Breast epithelium (tissue), 4 donors: ENCODE measurements at regions not wholly inside any gene's neighbourhood (a gene's known extent, or its start where the extent isn't known, plus 50 kb on each side); places are given as distances from the start of the nearest gene placed in this dataset.

Experiments
- DNase-seq, 2 donors: peaks; one replicate each; pipeline ENCODE4 v3.0.0-alpha.2; 2019; ENCODE audit warnings: low spot score in 2 of 2
- H3K27ac ChIP-seq, 2 donors: fragments of 200-600 bp; sonication (generic) in 1 of 2; one replicate each; pipeline ENCODE4 v1.5.1; 2016 to 2019; ENCODE audit warnings: mild to moderate bottlenecking in 1 of 2
- H3K27me3 ChIP-seq, 2 donors: fragments of 200-600 bp; sonication (generic) in 1 of 2; one replicate each; pipeline versions ENCODE4 v1.5.1 to v1.6.0; 2017 to 2019; ENCODE audit warnings: control low read depth in 1 of 2, mild to moderate bottlenecking in 1 of 2
- H3K36me3 ChIP-seq: fragments of 200-600 bp; one replicate; pipeline ENCODE4 v1.5.1; 2019
- H3K4me1 ChIP-seq, 2 donors: fragments of 200-600 bp; sonication (generic); one replicate each; pipeline ENCODE4 v1.5.1; 2016 to 2019; ENCODE audit warnings: control low read depth in 1 of 2
- H3K4me3 ChIP-seq, 3 donors: fragments of 200-600 bp; sonication (generic); 1 replicate in 2 of 3; 2 replicates in 1 of 3; pipeline ENCODE4 v1.5.1; 2016 to 2019; ENCODE audit warnings: mild to moderate bottlenecking in 3 of 3, moderate library complexity in 2 of 3
- H3K9me3 ChIP-seq, 2 donors: fragments of 200-600 bp; sonication (generic) in 1 of 2; one replicate each; pipeline ENCODE4 v1.5.1; 2016 to 2019; ENCODE audit warnings: control low read depth in 1 of 2
- POLR2A ChIP-seq: fragments of 450-650 bp; IDR thresholded peaks from one replicate; pipeline ENCODE4 v1.6.1; 2016; ENCODE audit warnings: antibody characterized with exemption, mild to moderate bottlenecking, moderate library complexity
- POLR2AphosphoS5 ChIP-seq, 3 donors: sonication (generic); formaldehyde crosslinking; IDR thresholded peaks; one replicate each; pipeline ENCODE4 v1.6.1; 2017; ENCODE audit warnings: antibody characterized with exemption in 3 of 3
- intact Hi-C: fragments of 100-400 bp; cut with DNase I; formaldehyde crosslinking; loops from one replicate; pipeline ENCODE4 v1.15.1; 2023; ENCODE audit warnings: low total_unique reads
- TF ChIP-seq, protein P1 (sequence below), 3 donors: fragments of 450-650 bp; IDR thresholded peaks; one replicate each; pipeline ENCODE4 v1.5.1; 2016 to 2017; ENCODE audit warnings: antibody characterized with exemption in 3 of 3, mild to moderate bottlenecking in 3 of 3, moderate library complexity in 3 of 3

DNA sequence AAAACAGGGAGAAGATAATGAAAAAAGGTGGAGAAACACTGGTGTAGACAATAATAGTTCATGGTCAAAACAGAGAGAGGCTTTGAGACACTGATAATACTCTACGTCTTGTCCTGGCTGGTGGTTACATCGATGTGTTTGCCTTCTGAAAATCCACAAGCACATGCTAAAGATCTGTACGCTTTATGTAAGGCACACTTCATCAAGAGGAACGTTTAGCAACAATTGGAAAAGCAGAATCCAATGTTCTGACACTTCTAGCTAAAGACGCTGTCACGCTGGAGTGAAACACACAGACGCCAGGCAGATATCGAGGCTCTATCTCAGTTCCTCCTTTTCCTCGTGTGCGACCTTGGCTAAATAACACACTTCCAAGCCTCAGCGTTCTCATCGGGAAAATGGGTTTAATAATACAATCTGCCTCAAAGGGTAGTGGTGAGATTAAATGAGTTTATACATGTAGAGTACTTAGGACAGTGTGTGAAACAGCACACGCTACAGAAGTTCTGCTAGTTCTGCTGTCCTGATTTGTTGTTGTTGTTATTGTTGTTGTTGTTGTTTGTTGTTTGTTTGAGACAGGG lies 386.1 kb downstream of the SETD4 start:
- no peaks in the 10 kb centered on the region for H3K27me3 ChIP-seq
- H3K36me3 ChIP-seq = no peaks in the 10 kb centered on the region
- no peak for TF ChIP-seq POLR2AphosphoS5 (IDR thresholded peaks at IDR 0.05)
- no peak for TF ChIP-seq POLR2A
- TF ChIP-seq, protein P1, sequence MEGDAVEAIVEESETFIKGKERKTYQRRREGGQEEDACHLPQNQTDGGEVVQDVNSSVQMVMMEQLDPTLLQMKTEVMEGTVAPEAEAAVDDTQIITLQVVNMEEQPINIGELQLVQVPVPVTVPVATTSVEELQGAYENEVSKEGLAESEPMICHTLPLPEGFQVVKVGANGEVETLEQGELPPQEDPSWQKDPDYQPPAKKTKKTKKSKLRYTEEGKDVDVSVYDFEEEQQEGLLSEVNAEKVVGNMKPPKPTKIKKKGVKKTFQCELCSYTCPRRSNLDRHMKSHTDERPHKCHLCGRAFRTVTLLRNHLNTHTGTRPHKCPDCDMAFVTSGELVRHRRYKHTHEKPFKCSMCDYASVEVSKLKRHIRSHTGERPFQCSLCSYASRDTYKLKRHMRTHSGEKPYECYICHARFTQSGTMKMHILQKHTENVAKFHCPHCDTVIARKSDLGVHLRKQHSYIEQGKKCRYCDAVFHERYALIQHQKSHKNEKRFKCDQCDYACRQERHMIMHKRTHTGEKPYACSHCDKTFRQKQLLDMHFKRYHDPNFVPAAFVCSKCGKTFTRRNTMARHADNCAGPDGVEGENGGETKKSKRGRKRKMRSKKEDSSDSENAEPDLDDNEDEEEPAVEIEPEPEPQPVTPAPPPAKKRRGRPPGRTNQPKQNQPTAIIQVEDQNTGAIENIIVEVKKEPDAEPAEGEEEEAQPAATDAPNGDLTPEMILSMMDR (IDR thresholded peaks at IDR 0.05) = no peak
- DNase-seq = no peak
- intact Hi-C loops = no loop called here
- no peak overlapping the region for H3K4me3 ChIP-seq
- H3K27ac ChIP-seq = no peak overlapping the region
- no peaks in the 10 kb centered on the region for H3K9me3 ChIP-seq
- peaks cover 0 to 14% of the 10 kb centered on the region in 2 donors for H3K4me1 ChIP-seq

DNA sequence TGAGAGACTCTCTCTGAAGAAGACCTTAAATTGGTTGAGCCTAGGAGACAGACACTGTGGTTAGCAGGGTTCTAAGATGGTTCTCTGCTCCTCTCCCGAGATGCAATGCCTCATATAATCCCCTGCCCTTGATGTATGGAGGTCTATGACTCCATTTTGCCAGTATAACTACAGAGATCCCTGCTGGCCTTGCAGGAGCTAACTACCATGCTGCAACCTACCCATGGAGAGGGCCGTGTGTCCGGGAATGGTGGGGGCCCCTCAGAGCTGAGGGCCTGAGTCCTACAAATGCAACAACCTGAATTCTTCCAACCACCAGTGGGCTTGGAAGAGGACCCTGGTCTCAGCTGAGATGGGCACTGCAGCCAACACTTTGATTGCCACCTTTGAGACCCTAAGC lies 388.0 kb downstream of the SETD4 start:
- Histone ChIP-seq H3K36me3 (no peaks in the 10 kb centered on the region), H3K4me1 (peaks cover 0 to 7% of the 10 kb centered on the region in 2 donors), H3K9me3 (no peaks in the 10 kb centered on the region), H3K4me3 (no peak overlapping the region), H3K27me3 (no peaks in the 10 kb centered on the region), H3K27ac (no peak overlapping the region)
- DNase-seq = no peak
- TF ChIP-seq, protein P1 (IDR thresholded peaks at IDR 0.05) = no peak
- TF ChIP-seq POLR2AphosphoS5 (IDR thresholded peaks at IDR 0.05) = no peak
- intact Hi-C loops = no loop called here

DNA sequence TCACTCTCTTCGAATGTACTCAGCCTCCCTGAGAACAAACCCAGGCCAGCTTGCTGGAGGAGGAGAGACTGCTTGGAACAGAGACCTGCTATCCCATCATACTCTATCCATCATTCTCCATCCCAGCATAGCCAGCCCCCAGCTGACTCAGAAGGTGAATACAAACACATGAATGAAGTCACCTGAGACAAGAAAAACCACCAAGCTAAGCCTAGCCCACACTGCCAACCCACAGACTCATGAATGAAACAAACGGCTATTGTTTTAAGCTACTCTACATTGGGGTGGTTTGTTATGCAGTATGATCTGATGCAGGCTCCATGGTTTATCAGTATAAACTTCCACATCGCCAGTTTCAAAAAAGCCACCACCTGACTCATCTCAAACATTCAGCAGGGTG lies 395.6 kb downstream of the SETD4 start:
- TF ChIP-seq POLR2AphosphoS5 (IDR thresholded peaks at IDR 0.05) (no peak), POLR2A (no peak)
- TF ChIP-seq, protein P1 (IDR thresholded peaks at IDR 0.05) = no peak
- Histone ChIP-seq H3K27me3 (no peaks in the 10 kb centered on the region), H3K4me3 (no peak overlapping the region), H3K27ac (no peak overlapping the region), H3K36me3 (no peaks in the 10 kb centered on the region), H3K9me3 (no peaks in the 10 kb centered on the region), H3K4me1 (no peaks in the 10 kb centered on the region)
- DNase-seq = peak in 1 of 2 donors; percentile 43
- intact Hi-C loops = no loop called here

DNA sequence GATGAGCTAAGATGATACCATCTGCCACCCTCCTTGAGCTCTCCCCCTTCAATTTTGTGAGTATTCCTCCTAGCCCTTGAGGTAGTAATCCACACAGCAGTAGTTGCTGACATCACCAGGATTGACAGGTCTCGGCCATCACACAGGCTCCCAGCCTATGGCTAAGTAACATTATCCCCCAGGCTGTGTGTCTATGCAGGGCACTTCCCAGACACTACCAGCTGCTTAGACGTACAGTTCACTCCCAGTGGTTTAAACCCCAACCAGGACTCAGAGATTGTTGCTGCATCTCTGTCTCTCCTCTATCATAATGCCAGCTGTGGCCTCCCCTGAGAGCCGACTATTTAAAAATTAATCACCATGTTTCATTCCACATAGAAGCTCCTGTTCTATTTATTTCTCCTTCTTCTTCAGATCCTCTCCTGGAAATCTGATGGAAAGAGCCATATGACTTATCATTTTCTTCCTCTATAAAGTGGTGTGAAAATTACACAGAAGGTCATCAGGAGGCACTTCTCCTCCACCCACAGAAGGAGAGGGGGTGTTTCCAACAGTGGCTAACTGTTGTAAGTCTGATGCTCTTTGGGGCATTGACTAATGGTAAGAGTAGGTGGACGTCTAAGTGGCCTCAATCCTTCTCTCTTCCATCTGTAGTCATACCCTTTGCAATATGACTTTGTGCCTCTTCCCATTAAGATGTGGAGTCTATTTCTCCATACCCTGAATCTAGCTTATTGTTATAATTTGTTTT lies 396.3 kb downstream of the SETD4 start:
- Histone ChIP-seq H3K27me3 (no peaks in the 10 kb centered on the region), H3K27ac (no peak overlapping the region), H3K9me3 (no peaks in the 10 kb centered on the region), H3K4me1 (no peaks in the 10 kb centered on the region), H3K4me3 (no peak overlapping the region), H3K36me3 (no peaks in the 10 kb centered on the region)
- intact Hi-C loops = no loop called here
- TF ChIP-seq POLR2A (no peak), POLR2AphosphoS5 (IDR thresholded peaks at IDR 0.05) (no peak)
- TF ChIP-seq, protein P1 (IDR thresholded peaks at IDR 0.05) = no peak
- DNase-seq = no peak

DNA sequence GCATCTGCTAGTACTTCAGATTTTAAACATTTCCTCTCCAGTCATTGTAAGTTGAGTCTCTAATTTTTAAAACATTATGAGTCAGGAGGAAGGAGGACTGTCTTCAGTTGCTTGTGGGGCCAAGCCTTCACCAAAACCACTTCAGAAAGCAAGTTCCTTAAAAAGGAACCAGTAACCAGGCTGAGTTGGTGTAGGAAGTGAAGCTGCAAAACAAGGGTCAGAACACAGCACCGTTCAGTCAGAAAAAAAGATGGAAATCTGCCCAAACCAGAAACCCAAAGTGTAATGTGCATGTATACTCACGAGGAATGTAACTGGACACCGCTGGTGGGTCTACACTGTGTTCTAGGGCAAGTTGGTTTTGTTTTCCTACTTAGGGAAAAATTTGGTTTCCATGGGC lies 402.1 kb downstream of the SETD4 start:
- intact Hi-C loops = no loop called here
- DNase-seq = no peak
- no peak for TF ChIP-seq POLR2AphosphoS5 (IDR thresholded peaks at IDR 0.05)
- TF ChIP-seq POLR2A = no peak
- TF ChIP-seq, protein P1 (IDR thresholded peaks at IDR 0.05) = no peak
- Histone ChIP-seq H3K27ac (no peak overlapping the region), H3K27me3 (no peaks in the 10 kb centered on the region), H3K36me3 (no peaks in the 10 kb centered on the region), H3K4me1 (no peaks in the 10 kb centered on the region), H3K4me3 (no peak overlapping the region), H3K9me3 (no peaks in the 10 kb centered on the region)
